CD4-positive, alpha-beta T cell (primary cell): ENCODE measurements at regions not wholly inside any gene's neighbourhood (a gene's known extent, or its start where the extent isn't known, plus 50 kb on each side); places are given as distances from the start of the nearest gene placed in this dataset.

ENCODE experiments used
- ATAC-seq: fragments of 200-7000 bp; cut with Tn5 transposase; one replicate; pipeline ENCODE4 v1.10.0; 2022; ENCODE audit warnings: mild to moderate bottlenecking; ENCODE audit not compliant: poor library complexity
- CTCF ChIA-PET: fragments of 350-600 bp; sonication (Branson Sonifier 250); formaldehyde crosslinking; loops from one replicate; lab custom pipeline; 2021; ENCODE audit warnings: antibody characterized with exemption, inconsistent platforms; lab: Charles Lee
- POLR2A ChIA-PET: fragments of 350-600 bp; sonication (Branson Sonifier 250); formaldehyde crosslinking; loops from one replicate; lab custom pipeline; 2021; ENCODE audit warnings: antibody characterized with exemption, inconsistent platforms; lab: Charles Lee
- DNase-seq, 14 experiments: peaks; one replicate each; pipeline ENCODE4 v3.0.0-alpha.2; 2013 to 2020; ENCODE audit warnings: mixed read lengths in 2 of 14
- H3K27ac ChIP-seq, 2 donors: one replicate each; pipeline versions ENCODE4 v1.5.1 to v1.7.0; 2013; ENCODE audit warnings: low read length in 2 of 2, low read depth in 1 of 2, mild to moderate bottlenecking in 1 of 2
- H3K27me3 ChIP-seq, 2 experiments: 1 replicate in 1 of 2; 2 replicates in 1 of 2; pipeline versions ENCODE4 v1.6.1 to v1.7.0; 2013; ENCODE audit warnings: low read length in 2 of 2, control low read depth in 1 of 2, mild to moderate bottlenecking in 1 of 2, moderate library complexity in 1 of 2; ENCODE audit not compliant: insufficient read depth in 2 of 2, control insufficient read depth in 1 of 2
- H3K36me3 ChIP-seq: one replicate; pipeline ENCODE4 v1.6.1; 2013; ENCODE audit warnings: low read length, control low read depth; ENCODE audit not compliant: insufficient read depth
- H3K4me1 ChIP-seq: one replicate; pipeline ENCODE4 v1.6.1; 2013; ENCODE audit warnings: low read length, control low read depth; ENCODE audit not compliant: insufficient read depth
- H3K4me3 ChIP-seq: one replicate; pipeline ENCODE4 v1.5.1; 2013; ENCODE audit warnings: mild to moderate bottlenecking, low read length, moderate library complexity
- H3K9me3 ChIP-seq, 2 experiments: 1 replicate in 1 of 2; 2 replicates in 1 of 2; pipeline versions ENCODE4 v1.6.1 to v1.7.0; 2013; ENCODE audit warnings: low read length in 2 of 2, mild to moderate bottlenecking in 2 of 2, control low read depth in 1 of 2, moderate library complexity in 1 of 2; ENCODE audit not compliant: control insufficient read depth in 1 of 2, insufficient read depth in 1 of 2
- H3K27ac Mint-ChIP-seq: one replicate; pipeline ENCODE4 v1.8.0; 2020; ENCODE audit warnings: mixed read lengths
- H3K27me3 Mint-ChIP-seq: one replicate; pipeline ENCODE4 v1.8.0; 2021; ENCODE audit warnings: mixed read lengths
- H3K36me3 Mint-ChIP-seq: one replicate; pipeline ENCODE4 v1.8.0; 2021; ENCODE audit warnings: low read depth, mixed read lengths
- H3K4me1 Mint-ChIP-seq: one replicate; pipeline ENCODE4 v1.8.0; 2021; ENCODE audit warnings: low read depth, mixed read lengths
- H3K4me3 Mint-ChIP-seq: one replicate; pipeline ENCODE4 v1.8.0; 2020; ENCODE audit warnings: mild to moderate bottlenecking, mixed read lengths
- H3K9me3 Mint-ChIP-seq: one replicate; pipeline ENCODE4 v1.8.0; 2020; ENCODE audit warnings: mixed read lengths
- intact Hi-C, 2 experiments: fragments of 100-400 bp; cut with DNase I in 1 of 2; cut with micrococcal nuclease in 1 of 2; formaldehyde crosslinking; loops; one replicate each; pipeline versions ENCODE4 v1.15.1 to v1.9.0; 2023 to 2025; cut with DNase I, micrococcal nuclease
- TF ChIP-seq, protein P1 (sequence below): fragments of 200-600 bp; IDR thresholded peaks from one replicate; pipeline ENCODE4 v1.8.0; 2022; ENCODE audit warnings: antibody characterized with exemption, mild to moderate bottlenecking

DNA sequence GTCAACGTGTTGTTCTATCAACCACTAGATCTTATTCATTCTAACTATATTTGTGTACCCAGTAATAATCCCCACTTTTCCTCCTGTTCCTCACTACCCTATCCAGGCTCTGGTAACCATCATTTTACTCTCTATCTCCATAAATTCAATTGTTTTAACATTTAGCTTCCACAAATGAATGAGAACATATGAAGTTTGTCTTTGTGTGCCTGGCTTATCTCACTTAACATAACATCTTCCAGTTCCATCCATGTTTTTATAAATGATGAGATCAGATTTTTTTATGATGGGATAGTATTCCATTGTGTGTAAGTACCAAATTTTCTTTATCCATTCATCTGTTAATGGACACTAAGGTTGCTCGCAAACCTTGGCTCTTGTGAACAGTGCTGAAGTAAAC, 59.9 kb upstream of the IBSP start:
- Histone ChIP-seq H3K36me3 (no peaks in the 10 kb centered on the region), H3K27ac (no peak overlapping the region), H3K27me3 (no peaks in the 10 kb centered on the region), H3K4me3 (no peak overlapping the region), H3K9me3 (no peaks in the 10 kb centered on the region), H3K4me1 (no peaks in the 10 kb centered on the region)
- ChIA-PET CTCF (no interaction called here), POLR2A (no interaction called here)
- ATAC-seq: no peak
- intact Hi-C loops: no loop called here
- TF ChIP-seq, protein P1, sequence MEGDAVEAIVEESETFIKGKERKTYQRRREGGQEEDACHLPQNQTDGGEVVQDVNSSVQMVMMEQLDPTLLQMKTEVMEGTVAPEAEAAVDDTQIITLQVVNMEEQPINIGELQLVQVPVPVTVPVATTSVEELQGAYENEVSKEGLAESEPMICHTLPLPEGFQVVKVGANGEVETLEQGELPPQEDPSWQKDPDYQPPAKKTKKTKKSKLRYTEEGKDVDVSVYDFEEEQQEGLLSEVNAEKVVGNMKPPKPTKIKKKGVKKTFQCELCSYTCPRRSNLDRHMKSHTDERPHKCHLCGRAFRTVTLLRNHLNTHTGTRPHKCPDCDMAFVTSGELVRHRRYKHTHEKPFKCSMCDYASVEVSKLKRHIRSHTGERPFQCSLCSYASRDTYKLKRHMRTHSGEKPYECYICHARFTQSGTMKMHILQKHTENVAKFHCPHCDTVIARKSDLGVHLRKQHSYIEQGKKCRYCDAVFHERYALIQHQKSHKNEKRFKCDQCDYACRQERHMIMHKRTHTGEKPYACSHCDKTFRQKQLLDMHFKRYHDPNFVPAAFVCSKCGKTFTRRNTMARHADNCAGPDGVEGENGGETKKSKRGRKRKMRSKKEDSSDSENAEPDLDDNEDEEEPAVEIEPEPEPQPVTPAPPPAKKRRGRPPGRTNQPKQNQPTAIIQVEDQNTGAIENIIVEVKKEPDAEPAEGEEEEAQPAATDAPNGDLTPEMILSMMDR: no peak
- Mint-ChIP-seq H3K9me3 (peaks cover 2% of the 10 kb centered on the region), H3K4me1 (no peaks in the 10 kb centered on the region), H3K27ac (no peak overlapping the region), H3K27me3 (peaks cover 1% of the 10 kb centered on the region), H3K36me3 (no peaks in the 10 kb centered on the region), H3K4me3 (no peak overlapping the region)
- DNase-seq: no peak

DNA sequence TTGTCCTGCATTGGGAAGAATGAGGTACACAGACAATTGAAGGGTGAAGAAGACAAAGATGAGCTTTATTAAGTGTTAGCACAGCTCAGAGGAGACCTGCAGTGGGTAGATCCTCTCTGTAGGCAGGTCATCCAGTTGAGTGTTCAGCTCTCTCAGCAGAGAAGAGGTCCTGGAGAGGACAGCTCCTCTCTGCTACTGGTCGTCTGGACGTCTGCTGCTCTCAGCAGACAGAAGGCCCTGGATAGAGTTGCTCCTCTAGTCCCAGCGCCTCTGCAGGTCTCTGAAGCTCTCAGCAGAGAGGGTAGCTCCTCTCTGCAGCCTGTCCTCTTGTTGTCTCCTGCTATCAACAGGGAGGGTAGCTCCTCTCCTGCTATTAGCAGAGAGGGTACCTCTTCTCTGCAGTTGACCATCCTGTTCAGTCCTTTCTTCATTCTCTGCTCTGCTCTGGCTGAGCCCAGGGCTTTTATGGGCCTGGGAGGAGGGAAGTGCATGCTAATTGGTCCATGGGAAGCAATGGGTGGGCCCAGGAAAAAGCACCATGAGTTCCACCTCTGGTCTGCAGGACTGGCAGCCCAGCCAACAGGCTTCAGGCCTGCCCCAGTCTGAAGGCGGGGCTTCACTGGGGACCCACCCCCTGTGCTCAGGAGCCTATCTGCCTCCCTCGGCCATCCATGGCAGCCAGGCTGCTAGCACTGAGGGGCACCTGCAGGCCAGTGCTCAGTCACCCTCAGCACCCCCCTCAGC, 54.1 kb upstream of the IBSP start:
- peaks cover 2% of the 10 kb centered on the region for H3K9me3 Mint-ChIP-seq
- POLR2A ChIA-PET: no interaction called here
- DNase-seq (peak in 1 of 14 experiments; percentile 5), ATAC-seq (no peak)
- no peaks in the 10 kb centered on the region for H3K4me1 Mint-ChIP-seq
- H3K27me3 Mint-ChIP-seq: peaks cover 4% of the 10 kb centered on the region
- H3K36me3 Mint-ChIP-seq: no peaks in the 10 kb centered on the region
- no peak overlapping the region for H3K27ac Mint-ChIP-seq
- TF ChIP-seq, protein P1: no peak
- intact Hi-C loops: no loop called here
- CTCF ChIA-PET: no interaction called here
- Histone ChIP-seq H3K36me3 (no peaks in the 10 kb centered on the region), H3K4me1 (no peaks in the 10 kb centered on the region), H3K27me3 (no peaks in the 10 kb centered on the region), H3K4me3 (no peak overlapping the region), H3K9me3 (peaks cover 0 to 11% of the 10 kb centered on the region in 2 experiments), H3K27ac (no peak overlapping the region)
- H3K4me3 Mint-ChIP-seq: no peak overlapping the region

DNA sequence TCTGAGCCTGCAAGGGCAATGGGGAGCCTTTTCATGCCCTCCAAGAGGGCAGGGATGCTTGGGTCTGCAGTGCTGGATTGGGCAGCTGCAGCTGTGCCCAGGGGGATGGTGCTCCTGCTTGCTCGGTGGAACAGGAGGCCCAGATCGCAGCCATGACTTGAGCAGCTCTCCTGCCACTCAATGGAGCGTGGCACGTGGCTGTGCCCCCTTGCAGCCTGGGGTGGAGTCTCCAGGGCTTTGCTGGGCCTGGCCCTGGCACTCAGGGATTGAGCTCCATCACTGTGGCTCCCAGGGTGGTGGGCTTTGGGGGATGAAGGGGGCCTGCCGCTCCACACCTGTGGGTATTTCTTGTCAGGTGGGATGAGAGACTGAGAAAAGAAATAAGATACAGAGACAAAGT, 53.4 kb upstream of the IBSP start:
- intact Hi-C loops: no loop called here
- TF ChIP-seq, protein P1: no peak
- Mint-ChIP-seq H3K4me1 (no peaks in the 10 kb centered on the region), H3K4me3 (no peak overlapping the region), H3K27ac (no peak overlapping the region), H3K27me3 (peaks cover 4% of the 10 kb centered on the region), H3K9me3 (peaks cover 2% of the 10 kb centered on the region), H3K36me3 (no peaks in the 10 kb centered on the region)
- ATAC-seq: no peak
- Histone ChIP-seq H3K9me3 (peaks cover 0 to 11% of the 10 kb centered on the region in 2 experiments), H3K4me1 (no peaks in the 10 kb centered on the region), H3K27me3 (no peaks in the 10 kb centered on the region), H3K36me3 (no peaks in the 10 kb centered on the region), H3K4me3 (no peak overlapping the region), H3K27ac (no peak overlapping the region)
- ChIA-PET CTCF (no interaction called here), POLR2A (no interaction called here)
- no peak for DNase-seq
